Stimulated activated CD8-positive, alpha-beta memory T cell treated with anti-CD3 and anti-CD28 coated beads, Interleukin-15, amount 100 ng/mL, for 48 hours (primary cell): ENCODE measurements at regions not wholly inside any gene's neighbourhood (a gene's known extent, or its start where the extent isn't known, plus 50 kb on each side); places are given as distances from the start of the nearest gene placed in this dataset.

Experiments used
- DNase-seq, 2 donors: peaks; one replicate each; pipeline ENCODE4 v3.0.0-alpha.2; 2020; ENCODE audit warnings: low read depth in 2 of 2

GRCh38 chr1:113259988-113260387 lies 130.3 kb upstream of the MAGI3 start:
- DNase-seq, result no peak

GRCh38 chr1:113265196-113265595 lies 125.1 kb upstream of the MAGI3 start:
- no peak for DNase-seq

- DNase-seq, result no peak
Measured at GRCh38 chr1:113266788-113267187, 123.5 kb upstream of the MAGI3 start.

GRCh38 chr1:113269168-113269963 lies 120.9 kb upstream of the MAGI3 start:
- DNase-seq, result no peak

- no peak for DNase-seq
Measured at GRCh38 chr1:113271039-113271438, 119.3 kb upstream of the MAGI3 start.

- DNase-seq, result no peak
Measured at GRCh38 chr1:113275083-113275482, 115.2 kb upstream of the MAGI3 start.

- no peak for DNase-seq
Measured at GRCh38 chr1:113275691-113276090, 114.6 kb upstream of the MAGI3 start.

- no peak for DNase-seq
Measured at GRCh38 chr1:113276507-113276906, 113.8 kb upstream of the MAGI3 start.

- no peak for DNase-seq
Measured at GRCh38 chr1:113278371-113278770, 111.9 kb upstream of the MAGI3 start.

GRCh38 chr1:113278777-113279176 lies 111.5 kb upstream of the MAGI3 start:
- DNase-seq, result no peak

GRCh38 chr1:113279776-113280391 lies 110.4 kb upstream of the MAGI3 start:
- no peak for DNase-seq

GRCh38 chr1:113280581-113280980 lies 109.7 kb upstream of the MAGI3 start:
- DNase-seq, result no peak

GRCh38 chr1:113281550-113281949 lies 108.8 kb upstream of the MAGI3 start:
- DNase-seq, result no peak

GRCh38 chr1:113282008-113282892 lies 108.1 kb upstream of the MAGI3 start:
- DNase-seq, result no peak

GRCh38 chr1:113282893-113283285 lies 107.4 kb upstream of the MAGI3 start:
- DNase-seq, result no peak

GRCh38 chr1:113283914-113284313 lies 106.4 kb upstream of the MAGI3 start:
- no peak for DNase-seq

GRCh38 chr1:113286156-113286555 lies 104.2 kb upstream of the MAGI3 start:
- no peak for DNase-seq

GRCh38 chr1:113291777-113292602 lies 98.3 kb upstream of the MAGI3 start:
- DNase-seq, result no peak

GRCh38 chr1:113292603-113293255 lies 97.6 kb upstream of the MAGI3 start:
- no peak for DNase-seq

- no peak for DNase-seq
Measured at GRCh38 chr1:113293256-113293626, 97.1 kb upstream of the MAGI3 start.

- DNase-seq, result no peak
Measured at GRCh38 chr1:113297749-113298148, 92.6 kb upstream of the MAGI3 start.
